Trophoblast cell (in vitro differentiated cells and primary cell): ENCODE measurements at regions not wholly inside any gene's neighbourhood (a gene's known extent, or its start where the extent isn't known, plus 50 kb on each side); places are given as distances from the start of the nearest gene placed in this dataset.

Experiments
- DNase-seq, 2 donors: peaks; one replicate each; pipeline ENCODE4 v3.0.0-alpha.2; 2016
- H2AFZ ChIP-seq: 2 replicates; pipeline ENCODE4 v1.6.1; 2013; ENCODE audit warnings: low read length, moderate library complexity, mild to moderate bottlenecking; ENCODE audit not compliant: insufficient read depth, poor library complexity
- H2AK5ac ChIP-seq: 2 replicates; pipeline ENCODE4 v1.6.1; 2013; ENCODE audit warnings: mild to moderate bottlenecking, low read length
- H2BK120ac ChIP-seq: 2 replicates; pipeline ENCODE4 v1.6.1; 2013; ENCODE audit warnings: low read length, mild to moderate bottlenecking, moderate library complexity; ENCODE audit not compliant: insufficient read depth, poor library complexity
- H2BK12ac ChIP-seq: 2 replicates; pipeline ENCODE4 v1.6.1; 2013; ENCODE audit warnings: mild to moderate bottlenecking, low read length, moderate library complexity
- H2BK5ac ChIP-seq: 2 replicates; pipeline ENCODE4 v1.6.1; 2013; ENCODE audit warnings: low read length, low read depth, moderate library complexity, mild to moderate bottlenecking; ENCODE audit not compliant: poor library complexity
- H3K14ac ChIP-seq: 2 replicates; pipeline ENCODE4 v1.6.1; 2013; ENCODE audit warnings: mild to moderate bottlenecking, low read length
- H3K18ac ChIP-seq: 2 replicates; pipeline ENCODE4 v1.6.1; 2013; ENCODE audit warnings: mild to moderate bottlenecking, low read length
- H3K23ac ChIP-seq: 2 replicates; pipeline ENCODE4 v1.6.1; 2013; ENCODE audit warnings: low read length
- H3K27ac ChIP-seq: 2 replicates; pipeline ENCODE4 v1.5.1; 2013; ENCODE audit warnings: low read depth, mild to moderate bottlenecking, inconsistent platforms, low read length, moderate library complexity
- H3K27me3 ChIP-seq: 2 replicates; pipeline ENCODE4 v1.6.1; 2013; ENCODE audit warnings: inconsistent platforms, mild to moderate bottlenecking, low read length, moderate library complexity; ENCODE audit not compliant: insufficient read depth
- H3K36me3 ChIP-seq, 2 experiments: 1 replicate in 1 of 2; 2 replicates in 1 of 2; pipeline ENCODE4 v1.6.1; 2013; ENCODE audit warnings: low read length in 2 of 2, mild to moderate bottlenecking in 2 of 2, moderate library complexity in 1 of 2; ENCODE audit not compliant: insufficient read depth in 2 of 2, control insufficient read depth in 1 of 2
- H3K4ac ChIP-seq: 2 replicates; pipeline ENCODE4 v1.6.1; 2013; ENCODE audit warnings: low read depth, mild to moderate bottlenecking, low read length, moderate library complexity
- H3K4me1 ChIP-seq, 2 experiments: 1 replicate in 1 of 2; 2 replicates in 1 of 2; pipeline ENCODE4 v1.6.1; 2013; ENCODE audit warnings: low read length in 2 of 2, mild to moderate bottlenecking in 2 of 2, moderate library complexity in 1 of 2; ENCODE audit not compliant: insufficient read depth in 2 of 2, control insufficient read depth in 1 of 2
- H3K4me2 ChIP-seq: 2 replicates; pipeline ENCODE4 v1.6.1; 2013; ENCODE audit warnings: inconsistent platforms, mild to moderate bottlenecking, low read length, moderate library complexity
- H3K4me3 ChIP-seq: 2 replicates; pipeline ENCODE4 v1.5.1; 2013; ENCODE audit warnings: mild to moderate bottlenecking, low read depth, low read length, inconsistent platforms
- H3K79me1 ChIP-seq: one replicate; pipeline ENCODE4 v1.6.1; 2013; ENCODE audit warnings: low read length
- H3K79me2 ChIP-seq: 2 replicates; pipeline ENCODE4 v1.6.1; 2013; ENCODE audit warnings: low read length, mild to moderate bottlenecking; ENCODE audit not compliant: control insufficient read depth, insufficient read depth, poor library complexity
- H3K9ac ChIP-seq: 2 replicates; pipeline ENCODE4 v1.6.1; 2013; ENCODE audit warnings: mild to moderate bottlenecking, low read length
- H3K9me3 ChIP-seq: 2 replicates; pipeline ENCODE4 v1.6.1; 2013; ENCODE audit warnings: low read depth, mild to moderate bottlenecking, control low read depth, inconsistent platforms, low read length; ENCODE audit not compliant: insufficient read depth
- H4K12ac ChIP-seq: 2 replicates; pipeline ENCODE4 v1.6.1; 2013; ENCODE audit warnings: low read depth, mild to moderate bottlenecking, low read length, moderate library complexity
- H4K8ac ChIP-seq: 2 replicates; pipeline ENCODE4 v1.6.1; 2013; ENCODE audit warnings: low read depth, mild to moderate bottlenecking, low read length, moderate library complexity
- H4K91ac ChIP-seq: one replicate; pipeline ENCODE4 v1.6.1; 2013; ENCODE audit warnings: low read depth, mild to moderate bottlenecking, low read length, moderate library complexity
- WGBS: extraction: QIAGEN DNeasy Blood & Tissue Kit; methylation state at CpG from one replicate; pipeline ENCODE4 v1.1.7; 2013; ENCODE audit warnings: missing lambda C conversion rate; ENCODE audit not compliant: insufficient read length, insufficient coverage; ENCODE audit errors: extremely low coverage; 5-methylcytosine and 5-hydroxymethylcytosine counted together

- Histone ChIP-seq H2BK120ac (no peak overlapping the region), H2AK5ac (no peak overlapping the region), H3K18ac (no peak overlapping the region), H2AFZ (no peak overlapping the region), H3K27me3 (no peaks in the 10 kb centered on the region), H3K4me1 (peaks cover 0 to 3% of the 10 kb centered on the region in 2 experiments), H3K4me3 (no peak overlapping the region), H3K14ac (no peak overlapping the region), H2BK5ac (no peak overlapping the region), H3K79me2 (no peaks in the 10 kb centered on the region), H3K9me3 (no peaks in the 10 kb centered on the region), H4K91ac (no peak overlapping the region), H3K36me3 (no peaks in the 10 kb centered on the region), H3K9ac (no peak overlapping the region), H3K4ac (no peak overlapping the region), H3K27ac (no peak overlapping the region), H4K12ac (no peak overlapping the region), H2BK12ac (no peak overlapping the region), H3K23ac (no peak overlapping the region), H3K4me2 (no peak overlapping the region), H4K8ac (no peak overlapping the region), H3K79me1 (no peaks in the 10 kb centered on the region)
- DNase-seq: no peak
- no CpG with 5 or more reads among the region's 3 CpGs for WGBS
These were observed 701.9 kb downstream of the EDEM1 start for GRCh38 chr3:5889374-5889773.

- H2BK12ac ChIP-seq: no peak overlapping the region
- H3K79me2 ChIP-seq: no peaks in the 10 kb centered on the region
- WGBS: no CpG with 5 or more reads among the region's 4 CpGs
- no peak overlapping the region for H3K4ac ChIP-seq
- no peaks in the 10 kb centered on the region for H3K36me3 ChIP-seq
- peak; percentile 73 to 94 for DNase-seq
- H4K12ac ChIP-seq: no peak overlapping the region
- no peak overlapping the region for H3K27ac ChIP-seq
- no peaks in the 10 kb centered on the region for H3K27me3 ChIP-seq
- H3K23ac ChIP-seq: no peak overlapping the region
- no peaks in the 10 kb centered on the region for H3K9me3 ChIP-seq
- H2BK5ac ChIP-seq: no peak overlapping the region
- no peak overlapping the region for H2AK5ac ChIP-seq
- H3K4me1 ChIP-seq: peaks cover 0 to 3% of the 10 kb centered on the region in 2 experiments
- H3K18ac ChIP-seq: no peak overlapping the region
- H3K14ac ChIP-seq: no peak overlapping the region
- H2BK120ac ChIP-seq: no peak overlapping the region
- no peak overlapping the region for H3K4me2 ChIP-seq
- H3K4me3 ChIP-seq: no peak overlapping the region
- no peaks in the 10 kb centered on the region for H3K79me1 ChIP-seq
- H3K9ac ChIP-seq: no peak overlapping the region
- H2AFZ ChIP-seq: no peak overlapping the region
- no peak overlapping the region for H4K91ac ChIP-seq
- no peak overlapping the region for H4K8ac ChIP-seq
These were observed 704.2 kb downstream of the EDEM1 start for GRCh38 chr3:5891711-5892110.

DNA sequence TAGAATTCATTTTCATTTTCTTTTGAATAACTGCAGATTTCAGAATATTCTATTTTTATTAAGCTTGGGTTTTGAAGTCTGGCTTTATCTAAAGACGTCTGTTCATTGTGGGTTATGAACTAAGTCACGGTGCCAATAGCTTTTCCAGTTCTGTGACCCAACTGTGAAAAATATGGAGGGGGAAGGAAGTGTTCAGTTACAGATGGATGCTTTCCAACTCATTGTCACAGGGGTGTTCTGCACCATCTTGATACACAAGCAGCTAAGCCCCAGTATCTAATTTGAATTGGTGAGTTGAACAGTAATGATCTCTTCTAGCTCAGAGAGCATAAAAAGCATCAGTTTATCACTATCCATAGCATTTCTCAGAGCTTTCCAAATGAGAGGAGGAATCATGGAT lies 710.6 kb downstream of the EDEM1 start:
- Histone ChIP-seq H3K14ac (no peak overlapping the region), H3K27ac (no peak overlapping the region), H3K4me2 (no peak overlapping the region), H3K9me3 (no peaks in the 10 kb centered on the region), H3K36me3 (no peaks in the 10 kb centered on the region), H3K27me3 (no peaks in the 10 kb centered on the region), H3K4me3 (no peak overlapping the region), H3K18ac (no peak overlapping the region), H3K9ac (no peak overlapping the region), H3K79me2 (no peaks in the 10 kb centered on the region), H2AK5ac (no peak overlapping the region), H4K12ac (no peak overlapping the region), H3K4me1 (no peaks in the 10 kb centered on the region), H3K79me1 (no peaks in the 10 kb centered on the region), H4K8ac (no peak overlapping the region), H2BK12ac (no peak overlapping the region), H2BK120ac (no peak overlapping the region), H4K91ac (no peak overlapping the region), H2BK5ac (no peak overlapping the region), H3K4ac (no peak overlapping the region), H3K23ac (no peak overlapping the region), H2AFZ (no peak overlapping the region)
- DNase-seq: no peak
- WGBS: no CpG with 5 or more reads among the region's 2 CpGs

- Histone ChIP-seq H2BK120ac (no peak overlapping the region), H2BK12ac (no peak overlapping the region), H3K27me3 (no peaks in the 10 kb centered on the region), H3K23ac (no peak overlapping the region), H3K27ac (no peak overlapping the region), H4K12ac (no peak overlapping the region), H3K79me1 (no peaks in the 10 kb centered on the region), H3K4ac (no peak overlapping the region), H4K91ac (no peak overlapping the region), H2AK5ac (no peak overlapping the region), H3K36me3 (no peaks in the 10 kb centered on the region), H3K4me3 (no peak overlapping the region), H3K9ac (no peak overlapping the region), H2BK5ac (no peak overlapping the region), H4K8ac (no peak overlapping the region), H2AFZ (no peak overlapping the region), H3K4me2 (no peak overlapping the region), H3K18ac (no peak overlapping the region), H3K79me2 (no peaks in the 10 kb centered on the region), H3K9me3 (no peaks in the 10 kb centered on the region), H3K14ac (no peak overlapping the region), H3K4me1 (no peaks in the 10 kb centered on the region)
- peak in 1 of 2 donors; percentile 49 for DNase-seq
- WGBS: no CpG with 5 or more reads among the region's 3 CpGs
These were observed 711.7 kb downstream of the EDEM1 start for GRCh38 chr3:5899014-5899761.
